GM12872 (cell line): ENCODE measurements at regions not wholly inside any gene's neighbourhood (a gene's known extent, or its start where the extent isn't known, plus 50 kb on each side); places are given as distances from the start of the nearest gene placed in this dataset.

ENCODE experiments used
- TF ChIP-seq, protein P1 (sequence below): IDR thresholded peaks from 3 replicates; pipeline ENCODE4 v1.5.1; 2011; ENCODE audit warnings: low read depth, mild to moderate bottlenecking, low read length, moderate library complexity; ENCODE audit not compliant: insufficient read depth

DNA sequence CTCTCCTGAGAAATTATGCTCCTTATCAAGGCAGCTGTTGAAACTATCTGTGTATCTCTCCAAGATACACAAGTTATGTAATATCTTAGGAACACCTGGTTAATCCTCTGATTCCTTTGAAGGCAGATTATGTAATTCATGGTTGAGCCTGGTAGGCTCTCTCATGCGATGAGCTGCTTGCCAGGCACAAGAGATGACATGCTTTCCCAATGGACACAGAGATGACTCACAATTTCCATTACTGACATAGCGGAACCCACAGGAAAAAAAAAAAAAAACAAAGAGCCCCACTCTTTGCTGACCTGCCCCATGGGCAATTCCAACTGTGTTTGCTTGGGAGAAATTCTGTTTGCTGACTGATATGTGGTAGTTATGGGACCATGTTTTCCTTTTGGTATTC is 736.4 kb upstream of the PHF14 start:
- TF ChIP-seq, protein P1, sequence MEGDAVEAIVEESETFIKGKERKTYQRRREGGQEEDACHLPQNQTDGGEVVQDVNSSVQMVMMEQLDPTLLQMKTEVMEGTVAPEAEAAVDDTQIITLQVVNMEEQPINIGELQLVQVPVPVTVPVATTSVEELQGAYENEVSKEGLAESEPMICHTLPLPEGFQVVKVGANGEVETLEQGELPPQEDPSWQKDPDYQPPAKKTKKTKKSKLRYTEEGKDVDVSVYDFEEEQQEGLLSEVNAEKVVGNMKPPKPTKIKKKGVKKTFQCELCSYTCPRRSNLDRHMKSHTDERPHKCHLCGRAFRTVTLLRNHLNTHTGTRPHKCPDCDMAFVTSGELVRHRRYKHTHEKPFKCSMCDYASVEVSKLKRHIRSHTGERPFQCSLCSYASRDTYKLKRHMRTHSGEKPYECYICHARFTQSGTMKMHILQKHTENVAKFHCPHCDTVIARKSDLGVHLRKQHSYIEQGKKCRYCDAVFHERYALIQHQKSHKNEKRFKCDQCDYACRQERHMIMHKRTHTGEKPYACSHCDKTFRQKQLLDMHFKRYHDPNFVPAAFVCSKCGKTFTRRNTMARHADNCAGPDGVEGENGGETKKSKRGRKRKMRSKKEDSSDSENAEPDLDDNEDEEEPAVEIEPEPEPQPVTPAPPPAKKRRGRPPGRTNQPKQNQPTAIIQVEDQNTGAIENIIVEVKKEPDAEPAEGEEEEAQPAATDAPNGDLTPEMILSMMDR, result no peak

DNA sequence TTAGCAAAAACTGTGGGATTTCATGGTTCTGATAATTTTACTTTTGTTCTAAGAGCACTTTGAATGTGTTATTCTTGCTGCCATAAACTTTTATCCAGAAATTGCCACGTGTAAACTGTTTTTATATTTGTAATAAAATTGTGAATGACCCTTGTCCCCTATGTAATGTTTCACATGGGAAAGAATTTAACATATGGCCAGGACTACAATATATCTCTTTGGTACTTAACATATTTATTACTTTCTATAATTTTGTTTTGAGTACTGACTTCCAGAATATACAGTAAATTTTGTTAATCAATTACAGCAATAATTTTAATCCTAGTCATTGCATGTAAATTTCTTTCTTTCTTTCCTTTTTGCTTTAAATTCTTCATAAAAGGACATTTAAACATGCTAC is 735.0 kb upstream of the PHF14 start:
- TF ChIP-seq, protein P1, result no peak

DNA sequence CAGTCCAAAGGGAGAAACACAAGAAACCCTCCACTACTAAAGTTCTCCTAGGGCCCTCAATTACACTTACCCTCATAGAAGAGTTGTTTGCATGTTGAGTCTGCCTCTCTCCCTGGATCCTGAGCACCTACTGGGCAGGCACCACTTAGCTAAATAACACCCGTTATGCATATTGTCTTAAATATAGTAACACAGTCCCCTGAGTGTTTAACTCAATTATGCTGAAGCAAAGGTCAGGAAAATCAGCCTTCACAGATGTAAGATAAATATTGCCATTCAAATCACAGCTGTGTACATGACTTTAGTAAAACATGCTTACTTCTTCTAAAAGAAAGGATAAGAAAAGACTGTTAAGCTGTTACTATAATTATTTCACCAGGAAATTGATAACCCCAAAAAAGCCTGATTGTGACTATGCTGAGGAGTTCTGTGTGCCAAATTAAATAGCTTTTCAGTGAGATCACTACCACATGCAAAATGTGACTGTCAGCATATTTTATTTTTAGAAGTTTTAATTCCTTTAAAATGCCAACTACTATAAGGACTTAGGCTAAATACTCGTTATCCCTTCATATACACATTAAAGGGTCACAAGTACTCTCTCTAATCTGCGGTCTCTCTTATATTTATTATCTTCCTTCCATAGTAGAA is 733.9 kb upstream of the PHF14 start:
- TF ChIP-seq, protein P1, result no peak

DNA sequence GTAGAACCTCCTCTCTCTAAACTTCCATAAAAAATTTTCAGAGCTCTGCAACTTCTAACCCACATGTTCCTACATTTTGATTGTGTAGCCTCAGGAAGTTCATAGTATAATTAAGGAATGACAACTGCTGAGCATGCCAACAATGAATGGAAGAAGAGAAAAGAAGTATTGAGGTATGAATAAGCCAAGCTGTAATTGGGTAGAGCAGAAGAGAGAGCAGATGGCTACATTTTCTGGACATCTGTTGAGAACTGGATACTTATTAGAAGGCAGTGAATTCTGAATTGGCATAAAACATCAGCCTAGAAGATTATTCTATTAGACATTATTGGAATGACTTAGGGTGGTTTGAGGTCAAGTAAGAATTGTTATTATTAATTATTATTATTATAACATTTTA is 728.3 kb upstream of the PHF14 start:
- TF ChIP-seq, protein P1, result no peak

DNA sequence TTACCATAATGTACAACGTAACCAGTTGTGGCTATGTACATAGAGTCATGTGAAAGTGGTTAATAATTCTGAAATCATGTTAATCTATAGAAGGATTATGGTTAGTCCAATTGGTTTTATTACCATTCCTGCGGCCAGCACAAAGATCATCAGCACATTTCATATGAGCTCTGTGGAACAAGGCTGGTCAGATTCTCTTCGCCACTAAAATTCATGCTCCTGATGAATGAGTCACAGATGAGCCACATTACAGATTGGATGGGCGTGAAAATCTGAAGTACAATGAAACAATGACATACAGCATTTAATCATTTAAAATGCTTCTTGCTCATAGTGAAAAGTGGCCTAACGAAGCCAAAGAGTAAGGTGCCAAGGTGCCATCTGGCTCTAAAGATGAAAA is 716.2 kb upstream of the PHF14 start:
- TF ChIP-seq, protein P1, result no peak

DNA sequence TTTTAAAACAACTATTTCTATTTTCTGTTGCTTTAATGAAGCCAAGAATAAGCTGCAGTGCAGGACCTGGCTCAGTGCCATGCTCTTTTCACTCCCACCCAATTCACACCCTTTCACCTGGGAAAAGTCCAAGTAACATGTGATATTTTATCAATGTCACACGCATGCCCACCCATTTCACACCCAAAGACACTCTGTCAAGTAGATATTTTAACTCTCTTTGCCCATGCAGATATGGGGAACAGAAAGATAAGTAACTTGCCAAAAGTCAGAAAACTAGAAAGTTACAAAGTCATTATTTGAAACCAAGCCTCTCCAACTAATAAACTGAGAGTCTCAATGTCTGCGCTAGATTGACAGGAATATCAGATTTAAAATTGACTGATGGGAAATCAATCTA is 706.7 kb upstream of the PHF14 start:
- TF ChIP-seq, protein P1, result no peak

DNA sequence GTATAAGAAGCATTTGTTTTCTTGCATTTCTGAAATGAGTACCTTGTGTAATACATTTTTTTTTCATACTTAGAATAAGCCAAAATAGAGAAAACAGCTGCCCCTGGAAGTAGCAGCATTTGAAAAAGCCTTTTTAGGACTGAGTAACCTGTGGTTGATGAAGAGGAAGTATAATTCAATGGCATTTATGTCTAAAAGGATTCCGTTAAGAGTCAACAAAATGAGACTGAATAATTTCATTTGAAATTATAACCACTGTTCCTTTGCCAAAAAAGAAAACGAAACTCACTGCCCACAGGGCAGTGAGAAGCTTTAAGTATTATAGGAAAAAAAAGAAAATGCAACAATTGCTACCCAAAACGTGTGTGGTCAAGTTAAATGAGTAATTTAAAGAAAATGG is 705.6 kb upstream of the PHF14 start:
- TF ChIP-seq, protein P1, result no peak
